IPS-18c (cell line): ENCODE measurements at regions not wholly inside any gene's neighbourhood (a gene's known extent, or its start where the extent isn't known, plus 50 kb on each side); places are given as distances from the start of the nearest gene placed in this dataset.

ENCODE experiments used
- H3K4me3 ChIP-seq: 2 replicates; pipeline ENCODE4 v1.7.0; 2013; ENCODE audit warnings: low read depth, mild to moderate bottlenecking, low read length, moderate library complexity; ENCODE audit not compliant: insufficient read depth
- H3K9me3 ChIP-seq: one replicate; pipeline ENCODE4 v1.6.1; 2013; ENCODE audit warnings: mild to moderate bottlenecking, low read length, moderate library complexity; ENCODE audit not compliant: control insufficient read depth, insufficient read depth

DNA sequence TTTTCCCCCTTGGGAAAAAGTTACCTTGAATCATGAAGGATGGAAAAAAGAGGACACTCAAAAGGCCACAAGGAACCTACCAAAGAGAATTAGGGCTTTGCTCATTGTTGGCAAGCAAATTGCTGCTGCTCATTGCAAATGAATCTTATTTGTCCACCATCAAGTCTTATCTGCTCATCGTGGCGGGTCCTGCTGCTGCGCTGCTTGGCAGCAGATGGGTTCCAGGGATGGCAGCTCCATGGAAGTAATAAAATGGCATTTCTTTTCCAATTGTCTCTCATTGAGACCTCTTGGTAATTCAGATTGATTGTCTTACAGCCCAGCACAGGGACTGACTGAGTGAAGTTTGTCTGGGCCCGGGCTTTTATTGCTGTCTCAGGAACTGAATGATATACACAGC, 118.7 kb downstream of the MRM1 start:
- H3K9me3 ChIP-seq, result no peaks in the 10 kb centered on the region
- no peak overlapping the region for H3K4me3 ChIP-seq

GRCh38 chr17:36721560-36722120, 120.3 kb downstream of the MRM1 start:
- Histone ChIP-seq H3K9me3 (no peaks in the 10 kb centered on the region), H3K4me3 (peak overlapping the region; percentile 45; the same call in 1 of the 2 replicates)

DNA sequence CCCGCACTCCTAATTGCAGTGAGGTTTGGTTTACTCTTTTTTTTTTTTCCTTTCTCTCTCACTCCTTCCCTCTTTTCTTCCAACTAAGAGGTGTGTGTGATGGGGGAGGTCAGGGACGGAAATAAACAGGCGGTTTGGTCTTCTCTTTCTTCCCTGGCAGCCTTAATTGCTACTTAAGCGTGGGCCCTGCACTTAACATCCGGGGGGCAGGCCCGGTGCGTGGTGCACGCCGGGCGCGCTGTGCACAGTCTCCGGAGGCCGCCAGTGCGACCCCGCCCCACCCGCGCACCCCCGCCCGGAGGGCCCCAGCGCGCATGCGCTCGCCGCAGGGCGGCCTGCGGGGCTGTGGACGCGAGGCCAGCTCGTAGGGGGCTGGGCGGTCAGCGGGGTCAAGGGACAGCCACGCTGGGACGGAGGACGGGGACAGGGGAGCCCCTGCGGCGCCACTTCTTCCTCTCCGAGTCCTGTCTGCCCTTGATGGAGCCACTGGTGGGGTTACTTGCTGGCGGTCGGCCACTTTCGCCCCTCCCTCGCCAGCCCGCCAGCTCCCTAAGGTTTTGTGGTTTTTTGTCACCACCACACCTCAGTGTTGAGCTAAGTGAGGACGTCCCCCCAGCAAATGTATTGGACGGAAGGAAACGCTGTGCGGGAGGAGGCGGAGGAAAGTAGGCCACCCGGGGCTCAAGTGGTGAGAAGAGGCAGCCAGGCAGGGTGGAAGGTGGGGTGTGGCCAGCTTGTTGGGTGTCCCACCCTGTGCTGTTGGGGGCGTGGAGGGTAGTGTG, 120.9 kb downstream of the MRM1 start:
- peak overlapping the region; percentile 45 for H3K4me3 ChIP-seq

GRCh38 chr17:36722903-36723263, 121.5 kb downstream of the MRM1 start:
- Histone ChIP-seq H3K4me3 (peak overlapping the region; percentile 45; the same call in 1 of the 2 replicates), H3K9me3 (no peaks in the 10 kb centered on the region)

More for the DNA sequence above, 120.9 kb downstream of the MRM1 start:
- H3K9me3 ChIP-seq, result no peaks in the 10 kb centered on the region

GRCh38 chr17:36723459-36724025, 122.2 kb downstream of the MRM1 start:
- Histone ChIP-seq H3K9me3 (no peaks in the 10 kb centered on the region), H3K4me3 (no peak overlapping the region)

DNA sequence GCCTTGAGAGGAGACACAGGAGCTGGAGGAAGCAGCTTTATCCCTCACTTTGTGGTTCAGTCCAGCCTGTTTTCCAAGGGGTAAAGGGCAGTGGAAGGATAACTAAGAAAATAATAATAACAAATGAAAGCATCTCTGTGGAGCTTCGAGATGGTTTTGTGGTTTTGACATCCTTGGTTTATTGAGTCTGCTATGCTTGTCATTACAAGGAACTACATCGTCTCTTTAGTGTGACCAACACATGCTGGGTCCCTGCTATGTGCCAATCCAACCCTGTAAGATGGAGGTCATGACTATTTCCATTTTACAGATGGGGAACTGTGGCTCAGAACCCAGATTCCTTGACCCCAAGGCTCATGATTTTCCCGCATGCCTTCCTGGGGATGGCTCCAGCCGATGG, 124.8 kb downstream of the MRM1 start:
- H3K4me3 ChIP-seq, result no peak overlapping the region
- no peaks in the 10 kb centered on the region for H3K9me3 ChIP-seq

- Histone ChIP-seq H3K9me3 (no peaks in the 10 kb centered on the region), H3K4me3 (no peak overlapping the region)
Measured at GRCh38 chr17:36727052-36727451, 125.7 kb downstream of the MRM1 start.

GRCh38 chr17:36727577-36727976, 126.2 kb downstream of the MRM1 start:
- H3K4me3 ChIP-seq, result no peak overlapping the region
- no peaks in the 10 kb centered on the region for H3K9me3 ChIP-seq

DNA sequence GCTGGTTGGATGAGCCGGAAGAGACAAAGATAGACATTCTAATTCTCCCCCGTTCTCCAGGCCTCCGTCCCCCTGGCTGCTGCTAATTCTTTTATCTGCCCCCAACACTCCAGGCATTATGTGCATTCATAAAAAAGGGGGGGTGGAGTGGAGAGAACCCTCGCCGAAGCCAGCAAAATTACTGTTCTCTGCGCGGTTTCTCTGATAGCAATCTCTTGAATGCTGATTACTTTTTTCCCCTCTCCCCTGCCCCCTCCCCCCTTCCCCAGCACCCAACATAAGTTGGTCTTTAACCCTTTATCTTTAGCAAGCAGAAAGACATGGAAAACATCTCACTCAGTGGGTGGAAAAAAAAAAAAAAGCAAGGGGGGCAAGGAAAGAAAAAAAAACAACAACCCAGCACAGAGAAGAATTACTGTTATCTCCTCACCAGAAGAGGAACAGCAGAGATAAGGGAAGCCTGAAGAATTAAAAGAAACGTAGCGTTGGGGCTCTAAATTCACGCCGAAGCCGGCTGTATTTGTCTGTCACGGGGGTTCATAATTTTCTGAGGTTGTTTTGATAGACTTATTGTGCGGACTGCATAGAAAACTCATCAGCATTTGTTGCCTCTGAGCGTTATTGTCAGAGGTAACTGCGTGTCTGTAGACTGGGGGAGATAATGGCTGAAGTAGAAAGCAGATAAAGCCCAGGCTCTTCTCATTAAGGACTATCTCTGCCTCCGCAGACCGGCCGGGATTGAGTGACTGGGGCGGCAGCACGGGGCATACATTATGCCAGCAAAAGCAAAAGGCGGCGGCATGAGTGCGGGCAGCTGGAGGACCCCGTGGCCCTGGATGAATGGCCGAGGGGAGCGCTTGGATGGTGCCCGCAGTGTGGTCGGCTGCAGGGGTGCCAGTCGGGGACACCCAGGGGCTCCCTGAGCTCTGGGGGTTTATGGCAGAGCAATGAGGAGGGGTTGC, 126.9 kb downstream of the MRM1 start:
- Histone ChIP-seq H3K4me3 (no peak overlapping the region; the same call in 1 of the 2 replicates), H3K9me3 (no peaks in the 10 kb centered on the region)

DNA sequence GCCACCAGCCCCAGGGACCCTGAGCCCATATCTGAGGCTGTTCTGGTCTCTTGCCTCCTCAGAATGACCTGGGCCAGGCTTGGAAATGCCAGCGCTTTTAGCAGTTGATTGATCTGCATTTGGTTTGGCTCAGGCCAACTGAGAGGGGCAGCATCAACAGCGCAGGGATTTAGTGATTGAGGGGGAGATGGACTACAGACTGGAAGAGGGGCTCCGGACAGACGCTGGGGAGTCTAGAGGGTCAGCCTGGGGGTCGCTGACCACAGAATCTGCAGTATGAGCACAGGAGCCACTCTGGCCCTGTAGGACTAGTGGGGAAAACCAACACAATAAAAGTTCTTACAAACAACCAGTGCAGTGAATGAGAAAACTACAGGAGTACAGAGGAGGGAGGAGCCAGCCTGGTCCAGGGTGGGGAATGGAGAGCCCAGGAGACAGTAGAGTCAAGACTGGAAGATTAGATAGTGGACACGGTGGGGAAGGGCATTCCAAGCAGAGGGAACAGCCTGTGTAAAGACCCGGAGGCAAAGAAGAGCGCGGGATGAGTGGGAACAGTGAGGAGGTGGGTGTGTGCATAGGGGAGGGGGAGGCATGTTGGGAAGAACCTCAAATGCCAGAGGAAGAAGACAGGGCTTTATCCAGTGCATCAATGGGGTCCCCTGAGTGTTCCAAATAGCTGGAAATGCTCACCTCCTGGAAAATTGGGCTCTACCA, 128.9 kb downstream of the MRM1 start:
- H3K9me3 ChIP-seq, result no peaks in the 10 kb centered on the region
- H3K4me3 ChIP-seq, result no peak overlapping the region

DNA sequence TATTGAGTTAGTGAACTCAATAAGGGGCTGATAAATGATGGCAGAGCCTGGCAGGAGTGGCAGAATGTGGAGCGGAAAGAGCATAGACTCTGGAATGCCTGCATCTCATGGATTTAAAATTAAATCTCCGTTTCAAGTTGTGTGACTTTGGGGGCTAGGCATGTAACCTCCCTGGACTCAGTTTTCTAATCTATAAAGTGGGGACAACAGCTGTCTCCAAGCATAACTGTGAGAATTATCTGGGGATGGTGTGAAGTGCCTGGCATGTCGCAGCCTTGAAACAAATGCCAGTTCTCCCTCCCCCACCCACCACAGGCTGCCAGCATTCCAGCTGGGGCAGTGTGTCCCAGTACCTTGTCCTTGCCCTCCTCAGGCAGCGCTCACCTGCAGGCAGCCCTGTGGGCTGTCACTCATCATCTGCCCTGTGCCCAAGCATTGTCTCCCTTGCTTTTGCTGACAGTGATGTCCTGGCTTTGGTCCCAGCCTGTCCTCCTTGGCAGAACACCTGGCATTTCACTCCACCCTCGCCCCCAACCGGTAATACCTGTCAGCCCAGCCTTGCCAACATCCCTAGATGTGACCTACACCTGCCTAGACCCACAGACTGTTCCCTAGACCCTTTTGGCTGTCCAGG, 129.6 kb downstream of the MRM1 start:
- Histone ChIP-seq H3K4me3 (no peak overlapping the region; the same call in 1 of the 2 replicates), H3K9me3 (no peaks in the 10 kb centered on the region)

DNA sequence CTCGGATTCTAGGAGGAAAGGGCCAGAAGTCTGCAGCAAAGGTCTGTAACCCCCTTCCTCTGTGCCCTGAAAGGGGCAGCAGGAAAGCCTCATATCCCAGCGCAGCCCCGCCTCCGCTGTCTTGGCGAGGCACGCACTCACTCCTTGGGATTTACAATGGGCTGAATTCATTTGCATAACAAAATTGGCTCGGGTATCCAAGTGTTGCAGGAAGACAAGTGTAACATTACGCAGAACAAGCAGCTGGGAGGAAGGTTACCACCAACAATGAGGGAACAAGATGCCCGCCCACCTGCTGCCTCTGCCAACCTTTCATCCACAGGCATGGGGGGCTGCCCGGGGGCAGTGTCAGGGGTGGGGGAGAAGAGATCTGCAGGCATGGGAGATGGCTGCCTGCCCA, 130.4 kb downstream of the MRM1 start:
- H3K4me3 ChIP-seq, result no peak overlapping the region

DNA sequence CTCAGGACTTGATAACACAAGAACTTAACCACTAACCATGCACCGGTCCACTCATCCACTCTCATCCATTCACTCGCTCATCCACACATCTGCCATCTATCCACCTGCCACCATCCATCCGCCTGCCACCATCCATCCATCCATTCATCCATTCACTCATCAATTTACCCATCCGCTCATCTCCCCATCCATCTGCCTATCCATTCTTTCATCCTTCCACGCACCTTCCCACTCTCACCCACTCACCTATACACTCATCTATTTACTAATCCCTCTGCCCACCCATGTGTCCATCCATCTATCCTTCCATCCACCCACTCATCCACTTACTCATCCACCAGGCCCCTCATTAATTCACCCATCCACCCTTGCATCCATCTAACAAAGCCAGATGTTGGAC, 131.0 kb downstream of the MRM1 start:
- H3K4me3 ChIP-seq, result no peak overlapping the region
- H3K9me3 ChIP-seq, result no peaks in the 10 kb centered on the region

More for the DNA sequence above, 130.4 kb downstream of the MRM1 start:
- no peaks in the 10 kb centered on the region for H3K9me3 ChIP-seq

DNA sequence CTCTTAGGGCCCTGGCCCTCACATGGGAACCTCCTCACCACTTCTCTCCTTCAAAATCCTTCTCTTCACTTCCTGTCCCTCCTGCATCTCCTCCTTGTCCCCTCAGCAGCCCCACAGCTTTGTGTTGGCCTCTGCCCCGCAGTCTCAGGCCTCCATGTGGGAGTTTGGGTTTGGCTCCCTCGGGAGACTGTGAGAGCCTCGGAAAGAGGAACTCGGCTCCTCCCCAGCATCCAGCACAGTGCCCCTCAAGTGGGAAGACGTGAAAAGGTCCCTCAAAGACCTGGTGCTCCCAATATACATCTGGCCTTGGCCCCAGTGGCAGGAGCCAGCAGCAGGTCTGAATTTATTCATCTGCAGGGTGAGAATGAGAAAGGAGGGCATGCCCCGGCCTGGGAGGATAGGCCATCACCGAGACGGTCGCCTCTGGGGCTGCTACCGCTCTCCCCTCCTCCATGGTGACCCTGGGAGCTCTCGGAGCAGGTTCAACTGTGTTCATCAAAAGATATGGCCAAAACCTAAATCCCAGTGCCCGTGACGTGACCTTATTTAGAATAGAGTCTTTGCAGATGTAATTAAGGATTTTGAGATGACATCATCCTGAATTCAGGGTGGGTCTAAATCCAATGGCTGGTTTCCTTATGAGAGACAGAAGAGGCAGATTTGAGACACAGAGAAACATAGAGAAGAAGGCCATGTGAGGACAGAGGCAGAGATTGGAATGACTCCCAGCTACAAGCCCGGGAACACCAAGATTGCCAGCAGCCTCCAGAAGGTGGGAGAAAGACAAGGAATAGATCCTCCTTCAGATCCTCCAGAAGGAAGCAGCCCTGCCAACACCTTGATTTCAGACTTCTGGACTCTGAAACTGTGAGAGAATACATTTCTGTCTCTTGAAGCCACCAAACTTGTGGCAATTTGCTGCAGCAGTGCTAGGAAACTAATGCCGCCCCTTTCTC, 135.1 kb downstream of the MRM1 start:
- Histone ChIP-seq H3K4me3 (no peak overlapping the region), H3K9me3 (no peaks in the 10 kb centered on the region)

DNA sequence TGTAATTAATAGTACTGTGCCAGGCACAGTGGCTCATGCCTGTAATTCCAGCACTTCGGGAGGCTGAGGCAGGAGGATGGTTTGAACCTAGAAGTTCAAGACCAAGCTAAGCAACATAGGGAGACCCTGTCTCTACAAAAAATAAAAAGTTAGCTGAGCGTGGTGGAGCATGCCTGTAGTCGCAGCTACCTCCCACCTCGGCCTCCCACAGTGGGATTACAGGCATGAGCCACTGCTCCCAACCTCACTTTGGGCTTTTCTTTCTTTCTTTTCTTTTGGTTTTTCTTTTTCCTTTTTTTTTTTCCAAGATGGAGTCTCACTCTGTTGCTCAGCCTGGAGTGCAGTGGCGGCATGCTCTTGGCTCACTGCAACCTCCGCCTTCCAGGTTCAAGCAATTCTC, 137.8 kb downstream of the MRM1 start:
- Histone ChIP-seq H3K9me3 (no peaks in the 10 kb centered on the region), H3K4me3 (no peak overlapping the region)
